IMR-90 (cell line): ENCODE measurements at regions not wholly inside any gene's neighbourhood (a gene's known extent, or its start where the extent isn't known, plus 50 kb on each side); places are given as distances from the start of the nearest gene placed in this dataset.

Experiments used
- ATAC-seq: fragments of 200-7000 bp; cut with Tn5 transposase; 2 replicates; pipeline ENCODE4 v1.9.1; 2020; ENCODE audit warnings: low read depth, mild to moderate bottlenecking, moderate library complexity
- BruUV-seq: library from RNA; stranded (reverse); fragments of 400-500 nt; replicated peaks from 2 replicates; lab custom pipeline; 2021; lab: Mats Ljungman, UMichigan
- CTCF ChIA-PET: fragments of 300-600 bp; formaldehyde crosslinking; extraction: SDS; loops from one replicate; lab custom pipeline; 2021; ENCODE audit warnings: antibody characterized with exemption; lab: Yijun Ruan, JAX
- POLR2A ChIA-PET: fragments of 300-600 bp; sonication (Branson Sonifier 250); formaldehyde crosslinking; loops from one replicate; lab custom pipeline; 2022; ENCODE audit warnings: antibody characterized with exemption; ENCODE audit not compliant: unreplicated experiment; lab: Charles Lee
- DNase-seq: peaks from one replicate; pipeline ENCODE4 v3.0.0; 2013
- H2AFZ ChIP-seq: replicated peaks from 2 replicates; pipeline ENCODE3; 2013; ENCODE audit warnings: low read length, mild to moderate bottlenecking; ENCODE audit not compliant: poor library complexity
- H2AK5ac ChIP-seq: 2 replicates; pipeline ENCODE4 v1.6.1; 2013; ENCODE audit warnings: low read depth, low read length, inconsistent platforms
- H2AK9ac ChIP-seq: replicated peaks from 2 replicates; pipeline ENCODE3; 2013; ENCODE audit warnings: mild to moderate bottlenecking, low read depth, low read length, moderate library complexity; ENCODE audit not compliant: poor library complexity
- H2BK120ac ChIP-seq: 2 replicates; pipeline ENCODE4 v1.6.1; 2013; ENCODE audit warnings: low read depth, low read length, inconsistent platforms
- H2BK15ac ChIP-seq: 3 replicates; pipeline ENCODE4 v1.6.1; 2013; ENCODE audit warnings: low read depth, low read length, inconsistent platforms
- H2BK20ac ChIP-seq: 2 replicates; pipeline ENCODE4 v1.6.1; 2013; ENCODE audit warnings: low read depth, mild to moderate bottlenecking, inconsistent platforms, low read length, moderate library complexity
- H2BK5ac ChIP-seq: 2 replicates; pipeline ENCODE4 v1.6.1; 2013; ENCODE audit warnings: mild to moderate bottlenecking, low read depth, low read length, inconsistent platforms; ENCODE audit not compliant: poor library complexity, severe bottlenecking
- H3K14ac ChIP-seq: replicated peaks from 2 replicates; pipeline ENCODE4 v1.6.1; 2013; ENCODE audit warnings: low read depth, low read length, inconsistent platforms
- H3K18ac ChIP-seq: 2 replicates; pipeline ENCODE4 v1.6.1; 2013; ENCODE audit warnings: low read depth, low read length, control low read depth
- H3K23ac ChIP-seq: 2 replicates; pipeline ENCODE4 v1.6.1; 2013; ENCODE audit warnings: low read depth, low read length, inconsistent platforms
- H3K27ac ChIP-seq: 2 replicates; pipeline ENCODE4 v1.5.1; 2013; ENCODE audit warnings: mild to moderate bottlenecking, control low read depth, low read length; ENCODE audit not compliant: insufficient read depth
- H3K27me3 ChIP-seq: 2 replicates; pipeline ENCODE4 v1.6.1; 2013; ENCODE audit warnings: low read length; ENCODE audit not compliant: control insufficient read depth, insufficient read depth
- H3K36me3 ChIP-seq: 2 replicates; pipeline ENCODE4 v1.6.1; 2013; ENCODE audit warnings: low read length, mixed read lengths; ENCODE audit not compliant: control insufficient read depth, insufficient read depth
- H3K4ac ChIP-seq: 2 replicates; pipeline ENCODE4 v1.6.1; 2013; ENCODE audit warnings: low read depth, low read length, inconsistent platforms
- H3K4me1 ChIP-seq: 2 replicates; pipeline ENCODE4 v1.6.1; 2013; ENCODE audit warnings: low read length, mixed read lengths; ENCODE audit not compliant: control insufficient read depth, insufficient read depth
- H3K4me2 ChIP-seq: 2 replicates; pipeline ENCODE4 v1.6.1; 2013; ENCODE audit warnings: low read depth, mild to moderate bottlenecking, control low read depth, low read length, moderate library complexity
- H3K4me3 ChIP-seq: 2 replicates; pipeline ENCODE4 v1.5.1; 2013; ENCODE audit warnings: low read depth, mild to moderate bottlenecking, control low read depth, low read length, moderate library complexity; ENCODE audit not compliant: insufficient read depth
- H3K56ac ChIP-seq: 2 replicates; pipeline ENCODE4 v1.6.1; 2013; ENCODE audit warnings: low read length, inconsistent platforms; ENCODE audit not compliant: insufficient read depth; ENCODE audit errors: extremely low read depth
- H3K79me1 ChIP-seq, 2 experiments: 2 replicates each; pipeline ENCODE4 v1.6.1; 2013; ENCODE audit warnings: low read length in 2 of 2, inconsistent platforms in 1 of 2, low read depth in 1 of 2
- H3K9ac ChIP-seq: 2 replicates; pipeline ENCODE4 v1.6.1; 2013; ENCODE audit warnings: low read depth, low read length, control low read depth
- H3K9me1 ChIP-seq: 2 replicates; pipeline ENCODE4 v1.6.1; 2013; ENCODE audit warnings: low read length, inconsistent platforms; ENCODE audit not compliant: insufficient read depth
- H3K9me3 ChIP-seq: 2 replicates; pipeline ENCODE4 v1.6.1; 2013; ENCODE audit warnings: low read length; ENCODE audit not compliant: control insufficient read depth, insufficient read depth
- H4K20me1 ChIP-seq: 2 replicates; pipeline ENCODE4 v1.6.1; 2013; ENCODE audit warnings: low read length, inconsistent platforms; ENCODE audit not compliant: insufficient read depth
- H4K5ac ChIP-seq: 2 replicates; pipeline ENCODE4 v1.6.1; 2013; ENCODE audit warnings: mild to moderate bottlenecking, low read depth, low read length, control low read depth
- H4K8ac ChIP-seq, 2 experiments: 2 replicates each; pipeline ENCODE4 v1.6.1; 2013; ENCODE audit warnings: low read depth in 2 of 2, low read length in 2 of 2, control low read depth in 1 of 2, inconsistent platforms in 1 of 2
- H4K91ac ChIP-seq: 2 replicates; pipeline ENCODE4 v1.6.1; 2013; ENCODE audit warnings: low read depth, low read length, inconsistent platforms; ENCODE audit not compliant: insufficient read depth
- FOS ChIP-seq: fragments of 150-350 bp; IDR thresholded peaks from 2 replicates; pipeline ENCODE4 v1.6.1; 2016; ENCODE audit warnings: low read depth, low read length
- MAFK ChIP-seq: IDR thresholded peaks from 2 replicates; pipeline ENCODE4 v1.6.1; 2012; ENCODE audit warnings: low read depth, low read length, improper control_type of control experiment
- MXI1 ChIP-seq: IDR thresholded peaks from 2 replicates; pipeline ENCODE4 v1.6.1; 2012; ENCODE audit warnings: low read depth, mild to moderate bottlenecking, low read length, moderate library complexity, borderline replicate concordance
- SMC3 ChIP-seq: fragments of 150-350 bp; IDR thresholded peaks from 2 replicates; pipeline ENCODE4 v1.6.1; 2016; ENCODE audit warnings: low read depth, mild to moderate bottlenecking, antibody characterized with exemption, low read length, moderate library complexity
- WGBS, 2 experiments: methylation state at CpG; one replicate each; pipeline versions ENCODE4 v1.1.5 to v1.1.7; 2013; ENCODE audit warnings: missing lambda C conversion rate in 2 of 2; ENCODE audit not compliant: insufficient read length in 1 of 2; ENCODE audit errors: extremely low coverage in 2 of 2; 5-methylcytosine and 5-hydroxymethylcytosine counted together
- dilution Hi-C: fragments of 300-500 bp; cut with HindIII; formaldehyde crosslinking; loops from one replicate; pipeline ENCODE4 v1.14.3; 2018; ENCODE audit warnings: low sequenced_read_pairs; ENCODE audit not compliant: unreplicated experiment
- in situ Hi-C: fragments of 300-500 bp; cut with MboI; formaldehyde crosslinking; loops from 3 replicates; pipeline ENCODE4 v1.14.3; 2019; ENCODE audit warnings: low sequenced_read_pairs, inconsistent platforms, mixed read lengths
- intact Hi-C: fragments of 100-400 bp; cut with micrococcal nuclease; formaldehyde crosslinking; loops from 2 replicates; pipeline ENCODE4 v1.10.0; 2022
- TF ChIP-seq, protein P1 (sequence below): fragments of 150-350 bp; IDR thresholded peaks from 2 replicates; pipeline ENCODE4 v1.6.1; 2017; ENCODE audit warnings: mild to moderate bottlenecking, antibody characterized with exemption, low read length, low read depth
- TF ChIP-seq, protein P2 (sequence below): fragments of 150-350 bp; IDR thresholded peaks from 2 replicates; pipeline ENCODE4 v1.6.1; 2016; ENCODE audit warnings: low read depth, mild to moderate bottlenecking, low read length, moderate library complexity, borderline replicate concordance
- TF ChIP-seq, protein P3 (sequence below): conservative IDR thresholded peaks from 2 replicates; pipeline ENCODE4 v1.5.1; 2012; ENCODE audit warnings: mild to moderate bottlenecking, low read depth, low read length, improper control_type of control experiment

DNA sequence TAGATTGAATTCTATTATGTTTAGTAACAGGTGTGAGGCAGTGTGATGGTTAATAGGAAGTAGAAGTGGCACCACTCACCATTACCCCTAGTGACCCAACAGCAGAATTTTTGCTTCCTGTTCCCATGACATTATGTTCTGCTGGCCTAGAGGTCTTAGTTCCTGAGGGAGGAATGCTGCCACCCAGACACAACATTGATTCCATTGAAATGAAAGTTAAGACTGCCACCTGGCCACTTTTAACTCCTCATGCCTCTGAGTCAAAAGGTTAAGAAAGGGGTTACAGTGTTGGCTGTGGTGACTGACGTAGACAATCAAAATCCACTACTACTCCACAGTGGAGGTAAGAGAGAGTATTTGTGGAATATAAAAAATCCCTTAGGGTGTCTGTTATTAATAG is 218.9 kb upstream of the NMUR2 start:
- H3K4me2 ChIP-seq = no peak overlapping the region
- no peak overlapping the region for H2AK5ac ChIP-seq
- no peak overlapping the region for H2BK120ac ChIP-seq
- no peak overlapping the region for H3K56ac ChIP-seq
- in situ Hi-C loops (no loop called here), intact Hi-C loops (no loop called here), dilution Hi-C loops (no loop called here)
- H3K9me1 ChIP-seq = no peaks in the 10 kb centered on the region
- no peak overlapping the region for H3K23ac ChIP-seq
- DNase-seq (no peak), ATAC-seq (no peak)
- no peaks in the 10 kb centered on the region for H4K20me1 ChIP-seq
- ChIA-PET POLR2A (no interaction called here), CTCF (no interaction called here)
- H3K36me3 ChIP-seq = no peaks in the 10 kb centered on the region
- H3K79me1 ChIP-seq = no peaks in the 10 kb centered on the region
- H3K18ac ChIP-seq = no peak overlapping the region
- H3K14ac ChIP-seq = no peak overlapping the region
- no TSS peak for BruUV-seq
- H2AK9ac ChIP-seq = no peak overlapping the region
- WGBS, 2 experiments = no CpG with 5 or more reads among the region's 1 CpG
- H3K9ac ChIP-seq = no peak overlapping the region
- TF ChIP-seq MAFK = no peak
- TF ChIP-seq MXI1 = no peak
- TF ChIP-seq, protein P1, sequence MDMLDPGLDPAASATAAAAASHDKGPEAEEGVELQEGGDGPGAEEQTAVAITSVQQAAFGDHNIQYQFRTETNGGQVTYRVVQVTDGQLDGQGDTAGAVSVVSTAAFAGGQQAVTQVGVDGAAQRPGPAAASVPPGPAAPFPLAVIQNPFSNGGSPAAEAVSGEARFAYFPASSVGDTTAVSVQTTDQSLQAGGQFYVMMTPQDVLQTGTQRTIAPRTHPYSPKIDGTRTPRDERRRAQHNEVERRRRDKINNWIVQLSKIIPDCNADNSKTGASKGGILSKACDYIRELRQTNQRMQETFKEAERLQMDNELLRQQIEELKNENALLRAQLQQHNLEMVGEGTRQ = no peak
- TF ChIP-seq FOS = no peak
- no peak for TF ChIP-seq SMC3
- TF ChIP-seq, protein P2, sequence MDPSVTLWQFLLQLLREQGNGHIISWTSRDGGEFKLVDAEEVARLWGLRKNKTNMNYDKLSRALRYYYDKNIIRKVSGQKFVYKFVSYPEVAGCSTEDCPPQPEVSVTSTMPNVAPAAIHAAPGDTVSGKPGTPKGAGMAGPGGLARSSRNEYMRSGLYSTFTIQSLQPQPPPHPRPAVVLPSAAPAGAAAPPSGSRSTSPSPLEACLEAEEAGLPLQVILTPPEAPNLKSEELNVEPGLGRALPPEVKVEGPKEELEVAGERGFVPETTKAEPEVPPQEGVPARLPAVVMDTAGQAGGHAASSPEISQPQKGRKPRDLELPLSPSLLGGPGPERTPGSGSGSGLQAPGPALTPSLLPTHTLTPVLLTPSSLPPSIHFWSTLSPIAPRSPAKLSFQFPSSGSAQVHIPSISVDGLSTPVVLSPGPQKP = no peak
- TF ChIP-seq, protein P3, sequence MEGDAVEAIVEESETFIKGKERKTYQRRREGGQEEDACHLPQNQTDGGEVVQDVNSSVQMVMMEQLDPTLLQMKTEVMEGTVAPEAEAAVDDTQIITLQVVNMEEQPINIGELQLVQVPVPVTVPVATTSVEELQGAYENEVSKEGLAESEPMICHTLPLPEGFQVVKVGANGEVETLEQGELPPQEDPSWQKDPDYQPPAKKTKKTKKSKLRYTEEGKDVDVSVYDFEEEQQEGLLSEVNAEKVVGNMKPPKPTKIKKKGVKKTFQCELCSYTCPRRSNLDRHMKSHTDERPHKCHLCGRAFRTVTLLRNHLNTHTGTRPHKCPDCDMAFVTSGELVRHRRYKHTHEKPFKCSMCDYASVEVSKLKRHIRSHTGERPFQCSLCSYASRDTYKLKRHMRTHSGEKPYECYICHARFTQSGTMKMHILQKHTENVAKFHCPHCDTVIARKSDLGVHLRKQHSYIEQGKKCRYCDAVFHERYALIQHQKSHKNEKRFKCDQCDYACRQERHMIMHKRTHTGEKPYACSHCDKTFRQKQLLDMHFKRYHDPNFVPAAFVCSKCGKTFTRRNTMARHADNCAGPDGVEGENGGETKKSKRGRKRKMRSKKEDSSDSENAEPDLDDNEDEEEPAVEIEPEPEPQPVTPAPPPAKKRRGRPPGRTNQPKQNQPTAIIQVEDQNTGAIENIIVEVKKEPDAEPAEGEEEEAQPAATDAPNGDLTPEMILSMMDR = no peak
- H2AFZ ChIP-seq = no peak overlapping the region
- H4K5ac ChIP-seq = no peak overlapping the region
- no peak overlapping the region for H2BK20ac ChIP-seq
- H3K4ac ChIP-seq = no peak overlapping the region
- H3K4me3 ChIP-seq = no peak overlapping the region
- H3K27ac ChIP-seq = no peak overlapping the region
- H2BK5ac ChIP-seq = no peak overlapping the region
- no peak overlapping the region for H2BK15ac ChIP-seq
- H3K27me3 ChIP-seq = no peaks in the 10 kb centered on the region
- no peak overlapping the region for H4K91ac ChIP-seq
- H3K4me1 ChIP-seq = no peaks in the 10 kb centered on the region
- H4K8ac ChIP-seq = no peak overlapping the region
- peaks cover 10% of the 10 kb centered on the region for H3K9me3 ChIP-seq
